Adrenal gland (tissue), 5 donors: ENCODE measurements at regions not wholly inside any gene's neighbourhood (a gene's known extent, or its start where the extent isn't known, plus 50 kb on each side); places are given as distances from the start of the nearest gene placed in this dataset.

Experiments used
- POLR2A ChIP-seq, 2 donors: fragments of 450-650 bp; IDR thresholded peaks; one replicate each; pipeline ENCODE4 v1.6.1; 2017; ENCODE audit warnings: antibody characterized with exemption in 2 of 2, mild to moderate bottlenecking in 2 of 2, moderate library complexity in 1 of 2
- TF ChIP-seq, protein P1 (sequence below), 6 experiments: fragments of 450-650 bp in 4 of 6; fragments of 200-600 bp in 2 of 6; sonication (generic) in 1 of 6; IDR thresholded peaks; 1 replicate in 5 of 6; 2 replicates in 1 of 6; pipeline versions ENCODE4 v1.5.1 to v1.8.0; 2016 to 2021; ENCODE audit warnings: antibody characterized with exemption in 6 of 6, mild to moderate bottlenecking in 2 of 6, moderate library complexity in 1 of 6
- donor health status: DM: no; HTN: no; CAD: no.

- TF ChIP-seq, protein P1, sequence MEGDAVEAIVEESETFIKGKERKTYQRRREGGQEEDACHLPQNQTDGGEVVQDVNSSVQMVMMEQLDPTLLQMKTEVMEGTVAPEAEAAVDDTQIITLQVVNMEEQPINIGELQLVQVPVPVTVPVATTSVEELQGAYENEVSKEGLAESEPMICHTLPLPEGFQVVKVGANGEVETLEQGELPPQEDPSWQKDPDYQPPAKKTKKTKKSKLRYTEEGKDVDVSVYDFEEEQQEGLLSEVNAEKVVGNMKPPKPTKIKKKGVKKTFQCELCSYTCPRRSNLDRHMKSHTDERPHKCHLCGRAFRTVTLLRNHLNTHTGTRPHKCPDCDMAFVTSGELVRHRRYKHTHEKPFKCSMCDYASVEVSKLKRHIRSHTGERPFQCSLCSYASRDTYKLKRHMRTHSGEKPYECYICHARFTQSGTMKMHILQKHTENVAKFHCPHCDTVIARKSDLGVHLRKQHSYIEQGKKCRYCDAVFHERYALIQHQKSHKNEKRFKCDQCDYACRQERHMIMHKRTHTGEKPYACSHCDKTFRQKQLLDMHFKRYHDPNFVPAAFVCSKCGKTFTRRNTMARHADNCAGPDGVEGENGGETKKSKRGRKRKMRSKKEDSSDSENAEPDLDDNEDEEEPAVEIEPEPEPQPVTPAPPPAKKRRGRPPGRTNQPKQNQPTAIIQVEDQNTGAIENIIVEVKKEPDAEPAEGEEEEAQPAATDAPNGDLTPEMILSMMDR (IDR thresholded peaks at IDR 0.05) = no peak
- TF ChIP-seq POLR2A (IDR thresholded peaks at IDR 0.05) = no peak
Observed at GRCh38 chr3:166282931-166283330, 445.7 kb upstream of the BCHE start.
